GM21381 (cell line): ENCODE measurements at regions not wholly inside any gene's neighbourhood (a gene's known extent, or its start where the extent isn't known, plus 50 kb on each side); places are given as distances from the start of the nearest gene placed in this dataset.

Experiments used
- ATAC-seq: cut with Tn5 transposase; IDR thresholded peaks from one replicate; pipeline ENCODE4 v1.9.1; 2021; ENCODE audit warnings: mild to moderate bottlenecking, moderate library complexity; ENCODE audit not compliant: unreplicated experiment

DNA sequence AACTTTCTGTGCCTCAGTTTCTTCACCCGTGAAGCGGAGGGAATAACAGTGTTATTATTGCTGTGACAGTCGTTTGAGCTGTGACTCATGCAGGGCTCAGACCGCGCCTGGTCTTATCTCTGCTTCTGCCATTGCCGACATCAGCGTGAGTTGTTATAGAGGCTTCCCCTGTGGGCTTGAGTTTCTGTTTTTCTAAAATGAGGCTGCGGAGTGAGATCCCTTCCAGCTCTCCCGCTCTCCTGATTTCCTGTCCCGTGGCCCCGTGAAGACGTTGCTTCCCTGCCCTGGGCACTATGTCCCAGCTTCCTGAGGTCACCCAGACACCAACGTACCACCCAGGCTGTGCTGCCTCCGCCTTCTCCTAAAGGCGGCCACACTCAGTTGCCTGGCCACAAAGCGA is 278.5 kb downstream of the BMP7 start:
- ATAC-seq, result no peak

- no peak for ATAC-seq
Measured at GRCh38 chr20:56988446-56988845, 278.0 kb downstream of the BMP7 start.

- no peak for ATAC-seq
Measured at GRCh38 chr20:56989516-56989915, 276.9 kb downstream of the BMP7 start.

GRCh38 chr20:56993020-56993559 is 273.4 kb downstream of the BMP7 start:
- ATAC-seq, result no peak

DNA sequence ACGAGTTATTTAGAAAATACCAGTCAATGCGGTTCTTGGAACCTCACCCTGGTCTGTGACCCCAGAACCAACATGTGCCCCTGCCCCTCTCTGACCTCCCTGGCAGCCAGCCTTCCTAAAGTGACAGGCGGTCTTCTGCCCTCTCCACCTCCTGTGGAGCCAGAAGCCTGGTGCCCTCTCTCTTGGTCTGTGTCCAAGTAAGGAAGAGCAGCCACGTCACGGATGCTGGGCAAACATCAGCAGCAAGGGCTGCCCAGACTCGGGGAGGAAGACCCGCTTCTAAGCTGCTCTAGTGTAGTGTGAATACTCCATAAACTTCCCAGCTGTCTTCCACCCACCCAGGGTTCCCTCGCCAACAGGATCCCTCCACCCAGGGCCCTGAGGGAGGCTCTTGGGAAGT is 272.4 kb downstream of the BMP7 start:
- ATAC-seq, result no peak

DNA sequence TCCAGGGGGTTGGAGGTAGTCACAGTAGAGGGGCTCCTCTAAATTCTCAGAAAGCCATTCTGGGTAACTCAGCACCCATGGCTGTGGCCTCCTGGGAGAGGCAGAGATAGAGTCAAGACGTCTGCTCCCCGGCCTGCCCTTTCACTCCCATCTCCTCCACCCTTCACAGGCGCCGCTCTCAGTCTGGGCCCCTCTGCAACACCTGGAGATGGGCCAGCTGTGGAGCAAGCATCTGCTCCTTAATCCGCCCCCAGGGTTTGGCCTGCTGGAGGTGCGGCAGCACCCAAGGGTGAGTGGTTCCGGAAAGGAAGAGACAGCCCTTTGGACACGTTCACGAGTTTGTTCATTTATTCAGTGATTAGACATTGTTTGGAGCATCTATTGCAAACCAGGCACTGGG is 271.3 kb downstream of the BMP7 start:
- no peak for ATAC-seq

GRCh38 chr20:56995635-56996075 is 270.8 kb downstream of the BMP7 start:
- ATAC-seq, result no peak

GRCh38 chr20:56996533-56996932 is 269.9 kb downstream of the BMP7 start:
- ATAC-seq, result no peak

- ATAC-seq, result no peak
Measured at GRCh38 chr20:56998438-56998837, 268.0 kb downstream of the BMP7 start.

- no peak for ATAC-seq
Measured at GRCh38 chr20:57000441-57000968, 265.9 kb downstream of the BMP7 start.

GRCh38 chr20:57001126-57001767 is 265.2 kb downstream of the BMP7 start:
- no peak for ATAC-seq

- ATAC-seq, result no peak
Measured at GRCh38 chr20:57002066-57002570, 264.3 kb downstream of the BMP7 start.

DNA sequence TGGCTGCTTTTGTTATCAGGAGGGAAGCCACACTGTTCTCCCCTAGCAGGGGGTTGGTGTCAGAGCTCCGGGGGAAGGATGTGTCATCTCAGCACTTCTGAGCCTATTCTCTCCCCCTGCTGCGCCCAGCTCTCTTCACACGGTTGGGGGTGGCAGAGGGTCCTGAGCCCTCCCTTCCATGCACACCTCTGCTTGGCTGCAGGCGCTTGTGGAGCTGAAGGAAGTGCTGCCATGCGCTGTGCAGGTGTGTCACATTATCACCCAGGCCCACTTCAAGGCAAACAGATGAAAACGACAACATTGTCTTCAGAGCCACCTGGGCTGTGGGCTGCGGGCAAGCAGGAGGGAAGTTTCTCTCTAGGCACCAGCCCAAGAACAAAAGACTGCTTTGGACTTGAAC is 263.4 kb downstream of the BMP7 start:
- no peak for ATAC-seq

DNA sequence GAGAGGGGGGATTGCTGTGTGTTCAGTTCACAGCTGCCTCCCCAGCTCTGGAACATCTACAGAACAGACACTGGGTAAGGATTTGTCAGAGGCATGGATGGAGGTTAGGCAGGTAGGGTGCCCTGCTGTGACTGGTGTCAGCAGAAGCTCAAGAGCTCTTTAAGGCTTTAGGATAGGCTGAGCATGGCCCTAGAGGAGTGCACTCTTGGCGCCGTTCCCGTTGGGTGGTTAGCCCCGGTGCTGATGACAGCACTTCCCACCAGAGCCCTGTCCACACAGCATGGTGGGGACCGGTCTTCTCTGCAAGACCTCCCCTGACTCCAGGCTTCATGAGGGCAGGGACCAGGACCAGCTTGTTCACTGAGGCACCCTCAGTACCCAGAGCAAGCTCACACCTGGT is 262.0 kb downstream of the BMP7 start:
- ATAC-seq, result no peak

DNA sequence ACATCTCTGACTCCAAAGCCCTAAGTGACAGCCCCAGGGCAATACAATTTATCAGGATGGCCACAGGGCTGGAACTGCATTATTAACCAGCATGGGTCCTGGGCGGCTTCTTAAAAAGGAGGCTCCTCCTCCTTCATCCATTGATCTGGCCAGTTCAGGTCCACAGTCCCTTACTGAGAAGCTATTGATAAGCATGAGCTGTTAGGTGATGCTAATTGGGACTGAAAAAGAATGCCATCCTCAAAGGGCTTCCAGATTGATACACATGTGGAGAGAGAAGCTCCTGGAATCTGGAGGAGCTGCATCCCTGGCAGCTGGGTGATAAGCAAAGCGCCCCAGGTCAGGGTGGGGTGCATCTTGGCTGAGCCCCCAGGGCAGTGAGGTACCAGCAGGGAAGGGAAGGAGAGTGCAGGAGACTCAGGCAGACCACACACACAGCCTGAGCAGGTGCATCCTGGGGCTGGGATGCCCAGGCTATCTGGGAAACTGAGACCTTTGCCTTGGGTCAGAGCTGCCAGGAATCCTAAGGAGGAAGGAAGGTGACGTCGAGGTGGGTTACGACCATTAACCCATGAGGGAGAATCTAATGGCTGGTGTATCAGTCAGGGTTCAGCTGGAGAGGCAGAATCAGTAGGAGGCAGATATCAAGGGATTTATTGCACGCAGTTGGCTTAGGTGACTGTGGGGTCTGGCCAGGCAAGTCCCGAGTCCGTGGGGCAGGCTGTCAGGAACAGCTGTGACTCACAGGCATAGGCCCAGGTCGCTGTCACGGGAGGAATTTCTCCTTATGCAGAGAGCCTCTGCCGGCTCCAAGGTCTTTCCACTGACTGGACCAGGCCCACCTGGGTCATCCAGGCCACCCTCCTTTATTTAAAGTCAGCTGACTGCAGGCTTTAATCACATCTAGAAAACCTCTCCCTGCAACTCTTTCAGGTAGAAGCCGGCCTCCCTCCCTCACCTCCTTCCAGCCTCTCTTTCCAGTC is 261.2 kb downstream of the BMP7 start:
- no peak for ATAC-seq

GRCh38 chr20:57006411-57007170 is 259.9 kb downstream of the BMP7 start:
- ATAC-seq, result no peak

GRCh38 chr20:57007171-57007540 is 259.3 kb downstream of the BMP7 start:
- ATAC-seq, result no peak

DNA sequence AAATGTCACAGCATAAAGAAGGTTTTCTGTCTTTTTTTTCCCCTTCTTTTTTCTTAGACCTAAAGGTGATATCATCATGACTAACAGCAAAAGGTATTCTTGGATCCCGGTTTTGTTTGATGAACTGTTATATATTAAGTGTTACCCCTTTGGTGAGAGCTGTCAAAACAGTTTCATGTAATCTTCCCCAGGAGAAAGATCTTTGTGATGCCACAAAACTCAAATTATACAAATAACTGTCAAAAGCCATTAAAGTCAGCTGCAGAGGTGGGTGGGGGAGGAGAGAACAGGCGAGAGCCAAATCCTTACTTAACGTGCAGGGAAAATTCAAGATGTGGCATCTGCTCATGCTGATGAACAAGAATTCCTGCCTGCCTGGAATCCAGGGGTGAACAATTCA is 258.2 kb downstream of the BMP7 start:
- ATAC-seq, result no peak

DNA sequence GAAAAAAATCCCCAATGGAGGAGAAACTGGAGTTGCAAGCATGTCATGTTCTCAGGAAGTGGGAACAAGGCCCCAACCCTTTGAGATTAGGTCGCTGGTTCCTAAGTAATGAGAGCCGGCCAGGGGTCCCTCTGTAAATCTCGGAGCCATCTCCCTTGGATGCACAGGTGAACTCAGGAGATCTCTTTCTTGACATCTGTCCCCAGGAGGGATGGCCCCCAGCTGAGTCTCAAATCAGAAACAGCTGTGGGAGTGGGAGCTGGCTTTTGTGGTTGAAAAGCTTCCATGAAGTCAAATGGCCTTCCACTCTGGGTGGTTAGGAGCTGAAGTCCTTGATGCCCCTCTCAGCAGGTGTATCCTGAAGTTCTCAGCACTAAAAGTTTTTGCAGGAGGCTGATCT is 257.1 kb downstream of the BMP7 start:
- no peak for ATAC-seq

GRCh38 chr20:57009775-57010174 is 256.7 kb downstream of the BMP7 start:
- ATAC-seq, result no peak

- no peak for ATAC-seq
Measured at GRCh38 chr20:57012691-57013090, 253.8 kb downstream of the BMP7 start.
